Mesendoderm (in vitro differentiated cells): ENCODE measurements at regions not wholly inside any gene's neighbourhood (a gene's known extent, or its start where the extent isn't known, plus 50 kb on each side); places are given as distances from the start of the nearest gene placed in this dataset.
"Not testable (repeated sequence)": the region's sequence is repeated elsewhere in the genome, so short reads cannot be mapped to it uniquely, and the experiment has no call there.

ENCODE experiments used
- DNase-seq: peaks from one replicate; pipeline ENCODE4 v3.0.0; 2013
- H2AK5ac ChIP-seq: 2 replicates; pipeline ENCODE4 v1.6.1; 2013; ENCODE audit warnings: low read length, inconsistent platforms
- H2BK120ac ChIP-seq: 2 replicates; pipeline ENCODE4 v1.6.1; 2013; ENCODE audit warnings: low read depth, mild to moderate bottlenecking, low read length, moderate library complexity, mixed read lengths
- H2BK15ac ChIP-seq: replicated peaks from 2 replicates; pipeline ENCODE4 v1.6.1; 2013; ENCODE audit warnings: low read depth, mild to moderate bottlenecking, moderate library complexity
- H2BK5ac ChIP-seq: 2 replicates; pipeline ENCODE4 v1.6.1; 2013; ENCODE audit warnings: low read length, inconsistent platforms
- H3K18ac ChIP-seq: 2 replicates; pipeline ENCODE4 v1.6.1; 2013; ENCODE audit warnings: mild to moderate bottlenecking, low read length, mixed read lengths
- H3K23ac ChIP-seq: one replicate; pipeline ENCODE4 v1.6.1; 2013; ENCODE audit warnings: low read length
- H3K27ac ChIP-seq: 2 replicates; pipeline ENCODE4 v1.5.1; 2013; ENCODE audit warnings: low read depth, mild to moderate bottlenecking, inconsistent platforms, low read length, moderate library complexity
- H3K27me3 ChIP-seq: 2 replicates; pipeline ENCODE4 v1.6.1; 2013; ENCODE audit warnings: low read length, control low read depth, mild to moderate bottlenecking, inconsistent platforms; ENCODE audit not compliant: insufficient read depth, poor library complexity
- H3K36me3 ChIP-seq: 2 replicates; pipeline ENCODE4 v1.6.1; 2013; ENCODE audit warnings: low read length, inconsistent platforms; ENCODE audit not compliant: control insufficient read depth, insufficient read depth
- H3K4ac ChIP-seq: one replicate; pipeline ENCODE4 v1.6.1; 2013; ENCODE audit warnings: low read depth, mild to moderate bottlenecking, low read length, moderate library complexity
- H3K4me1 ChIP-seq: 2 replicates; pipeline ENCODE4 v1.6.1; 2013; ENCODE audit warnings: low read depth, low read length, inconsistent platforms; ENCODE audit not compliant: control insufficient read depth
- H3K4me2 ChIP-seq: 2 replicates; pipeline ENCODE4 v1.6.1; 2013; ENCODE audit warnings: low read length
- H3K4me3 ChIP-seq: 2 replicates; pipeline ENCODE4 v1.5.1; 2013; ENCODE audit warnings: mild to moderate bottlenecking, low read length
- H3K56ac ChIP-seq: one replicate; pipeline ENCODE4 v1.6.1; 2013; ENCODE audit warnings: low read length
- H3K79me1 ChIP-seq: 2 replicates; pipeline ENCODE4 v1.6.1; 2013; ENCODE audit warnings: low read length, inconsistent platforms
- H3K79me2 ChIP-seq: 2 replicates; pipeline ENCODE4 v1.6.1; 2013; ENCODE audit warnings: mild to moderate bottlenecking, low read length; ENCODE audit not compliant: control insufficient read depth, insufficient read depth
- H3K9ac ChIP-seq: 2 replicates; pipeline ENCODE4 v1.6.1; 2013; ENCODE audit warnings: low read length, inconsistent platforms
- H4K5ac ChIP-seq: one replicate; pipeline ENCODE4 v1.6.1; 2013; ENCODE audit warnings: low read length
- H4K8ac ChIP-seq: one replicate; pipeline ENCODE4 v1.6.1; 2013; ENCODE audit warnings: low read depth, mild to moderate bottlenecking, control low read depth, low read length, moderate library complexity
- WGBS: extraction: QIAGEN DNeasy Blood & Tissue Kit; methylation state at CpG from one replicate; pipeline ENCODE4 v1.1.7; 2013; ENCODE audit warnings: low lambda C conversion rate, missing lambda C conversion rate; ENCODE audit not compliant: insufficient coverage; ENCODE audit errors: extremely low coverage; 5-methylcytosine and 5-hydroxymethylcytosine counted together

GRCh38 chrX:128674326-128675086 is 622.3 kb upstream of the ACTRT1 start:
- not testable (repeated sequence) for H3K9ac ChIP-seq, H3K79me2 ChIP-seq, H2BK15ac ChIP-seq, H4K8ac ChIP-seq, H3K23ac ChIP-seq, H2BK5ac ChIP-seq, H3K4ac ChIP-seq, H2AK5ac ChIP-seq, H3K56ac ChIP-seq, H2BK120ac ChIP-seq, H3K4me3 ChIP-seq, H3K18ac ChIP-seq, H3K4me2 ChIP-seq, H3K36me3 ChIP-seq, H3K4me1 ChIP-seq, H3K27me3 ChIP-seq, H3K79me1 ChIP-seq, H3K27ac ChIP-seq, H4K5ac ChIP-seq
- DNase-seq: peak; percentile 32
- WGBS: no CpG with 5 or more reads among the region's 9 CpGs

- Histone ChIP-seq H3K18ac (no peak overlapping the region), H3K79me2 (no peaks in the 10 kb centered on the region), H2BK120ac (no peak overlapping the region), H3K9ac (no peak overlapping the region), H2BK15ac (no peak overlapping the region), H4K8ac (no peak overlapping the region), H2BK5ac (no peak overlapping the region), H3K27ac (no peak overlapping the region), H3K36me3 (no peaks in the 10 kb centered on the region), H3K4ac (no peak overlapping the region), H2AK5ac (no peak overlapping the region), H3K23ac (no peak overlapping the region), H3K79me1 (no peaks in the 10 kb centered on the region), H3K4me2 (no peak overlapping the region), H3K27me3 (no peaks in the 10 kb centered on the region), H3K4me1 (peaks cover 2% of the 10 kb centered on the region), H3K56ac (no peak overlapping the region), H4K5ac (no peak overlapping the region), H3K4me3 (no peak overlapping the region)
- no peak for DNase-seq
- WGBS: no CpG with 5 or more reads among the region's 1 CpG
Observed at GRCh38 chrX:128664211-128664610, 612.0 kb upstream of the ACTRT1 start.

GRCh38 chrX:128653524-128654060 is 601.4 kb upstream of the ACTRT1 start:
- H3K79me2 ChIP-seq: no peaks in the 10 kb centered on the region
- no peak overlapping the region for H3K27ac ChIP-seq
- no peak overlapping the region for H2BK15ac ChIP-seq
- H4K5ac ChIP-seq: no peak overlapping the region
- no peaks in the 10 kb centered on the region for H3K27me3 ChIP-seq
- WGBS: no CpG with 5 or more reads among the region's 6 CpGs
- no peak overlapping the region for H3K9ac ChIP-seq
- no peaks in the 10 kb centered on the region for H3K4me1 ChIP-seq
- no peak overlapping the region for H2BK120ac ChIP-seq
- H3K4me3 ChIP-seq: no peak overlapping the region
- peak overlapping the region; percentile 28 for H3K18ac ChIP-seq
- no peak overlapping the region for H3K4ac ChIP-seq
- peak overlapping the region; percentile 42 for H3K56ac ChIP-seq
- no peak overlapping the region for H2BK5ac ChIP-seq
- H2AK5ac ChIP-seq: no peak overlapping the region
- no peak overlapping the region for H3K23ac ChIP-seq
- H4K8ac ChIP-seq: no peak overlapping the region
- peak; percentile 78 for DNase-seq
- H3K79me1 ChIP-seq: no peaks in the 10 kb centered on the region
- H3K36me3 ChIP-seq: no peaks in the 10 kb centered on the region
- no peak overlapping the region for H3K4me2 ChIP-seq

- Histone ChIP-seq H3K9ac (no peak overlapping the region), H2BK5ac (no peak overlapping the region), H2AK5ac (no peak overlapping the region), H3K18ac (no peak overlapping the region), H3K27ac (no peak overlapping the region), H3K56ac (no peak overlapping the region), H3K4me2 (no peak overlapping the region), H2BK15ac (no peak overlapping the region), H3K27me3 (no peaks in the 10 kb centered on the region), H3K79me2 (no peaks in the 10 kb centered on the region), H2BK120ac (no peak overlapping the region), H3K4me3 (no peak overlapping the region), H4K8ac (no peak overlapping the region), H4K5ac (no peak overlapping the region), H3K79me1 (no peaks in the 10 kb centered on the region), H3K23ac (no peak overlapping the region), H3K4ac (no peak overlapping the region), H3K36me3 (no peaks in the 10 kb centered on the region), H3K4me1 (no peaks in the 10 kb centered on the region)
- WGBS: no CpG with 5 or more reads among the region's 1 CpG
- peak; percentile 51 for DNase-seq
Observed at GRCh38 chrX:128650326-128650725, 598.1 kb upstream of the ACTRT1 start.

- no peak overlapping the region for H3K4me2 ChIP-seq
- H2BK5ac ChIP-seq: no peak overlapping the region
- no peak overlapping the region for H4K5ac ChIP-seq
- H3K36me3 ChIP-seq: no peaks in the 10 kb centered on the region
- no peak overlapping the region for H2AK5ac ChIP-seq
- no peak overlapping the region for H2BK15ac ChIP-seq
- no peak overlapping the region for H3K23ac ChIP-seq
- H3K27ac ChIP-seq: no peak overlapping the region
- WGBS: no CpG with 5 or more reads among the region's 1 CpG
- H3K27me3 ChIP-seq: no peaks in the 10 kb centered on the region
- no peaks in the 10 kb centered on the region for H3K79me2 ChIP-seq
- no peak overlapping the region for H3K18ac ChIP-seq
- no peak overlapping the region for H3K9ac ChIP-seq
- H4K8ac ChIP-seq: no peak overlapping the region
- H3K4me3 ChIP-seq: no peak overlapping the region
- H3K4me1 ChIP-seq: no peaks in the 10 kb centered on the region
- H2BK120ac ChIP-seq: no peak overlapping the region
- no peaks in the 10 kb centered on the region for H3K79me1 ChIP-seq
- H3K4ac ChIP-seq: no peak overlapping the region
- peak; percentile 28 for DNase-seq
- H3K56ac ChIP-seq: no peak overlapping the region
Observed at GRCh38 chrX:128634754-128635153, 582.6 kb upstream of the ACTRT1 start.

- Histone ChIP-seq H2BK5ac (no peak overlapping the region), H3K23ac (no peak overlapping the region), H3K79me1 (no peaks in the 10 kb centered on the region), H3K4me1 (no peaks in the 10 kb centered on the region), H4K5ac (no peak overlapping the region), H2AK5ac (no peak overlapping the region), H3K27me3 (no peaks in the 10 kb centered on the region), H3K56ac (no peak overlapping the region), H3K18ac (no peak overlapping the region), H3K9ac (no peak overlapping the region), H3K4ac (no peak overlapping the region), H3K27ac (no peak overlapping the region), H3K36me3 (no peaks in the 10 kb centered on the region), H2BK15ac (no peak overlapping the region), H2BK120ac (no peak overlapping the region), H3K79me2 (no peaks in the 10 kb centered on the region), H3K4me3 (no peak overlapping the region), H4K8ac (no peak overlapping the region), H3K4me2 (no peak overlapping the region)
- no peak for DNase-seq
- WGBS: no CpG with 5 or more reads among the region's 1 CpG
Observed at GRCh38 chrX:128623361-128623760, 571.2 kb upstream of the ACTRT1 start.
